Coronary artery (tissue), 2 donors: ENCODE measurements at regions not wholly inside any gene's neighbourhood (a gene's known extent, or its start where the extent isn't known, plus 50 kb on each side); places are given as distances from the start of the nearest gene placed in this dataset.

ENCODE experiments used
- DNase-seq: peaks from one replicate; pipeline ENCODE4 v3.0.0-alpha.2; 2017; ENCODE audit warnings: low spot score
- H3K27ac ChIP-seq, 2 donors: fragments of 200-600 bp; sonication (generic); one replicate each; pipeline ENCODE4 v1.5.1; 2016 to 2019
- H3K4me3 ChIP-seq: fragments of 200-600 bp; sonication (generic); 2 replicates; pipeline ENCODE4 v1.5.1; 2016; ENCODE audit warnings: mild to moderate bottlenecking, moderate library complexity
- CTCF ChIP-seq: fragments of 200-600 bp; sonication (generic); IDR thresholded peaks from one replicate; pipeline ENCODE4 v1.5.1; 2019; ENCODE audit warnings: antibody characterized with exemption

GRCh38 chr11:127452533-127452932 is 452.0 kb upstream of the KIRREL3 start:
- DNase-seq = no peak
- no peak overlapping the region for H3K27ac ChIP-seq
- H3K4me3 ChIP-seq = no peak overlapping the region
- no peak for TF ChIP-seq CTCF

GRCh38 chr11:127451861-127452260 is 451.3 kb upstream of the KIRREL3 start:
- no peak for TF ChIP-seq CTCF
- no peak for DNase-seq
- H3K4me3 ChIP-seq = no peak overlapping the region
- H3K27ac ChIP-seq = no peak overlapping the region

- Histone ChIP-seq H3K4me3 (no peak overlapping the region), H3K27ac (no peak overlapping the region)
- DNase-seq = no peak
- no peak for TF ChIP-seq CTCF
Measured at GRCh38 chr11:127448101-127448500, 447.5 kb upstream of the KIRREL3 start.

GRCh38 chr11:127445476-127445875 is 444.9 kb upstream of the KIRREL3 start:
- Histone ChIP-seq H3K27ac (no peak overlapping the region), H3K4me3 (no peak overlapping the region)
- no peak for TF ChIP-seq CTCF
- no peak for DNase-seq

GRCh38 chr11:127443297-127443696 is 442.7 kb upstream of the KIRREL3 start:
- no peak overlapping the region for H3K27ac ChIP-seq
- TF ChIP-seq CTCF = no peak

GRCh38 chr11:127440616-127441015 is 440.0 kb upstream of the KIRREL3 start:
- TF ChIP-seq CTCF = no peak
- Histone ChIP-seq H3K4me3 (no peak overlapping the region), H3K27ac (no peak overlapping the region)
- no peak for DNase-seq

More at GRCh38 chr11:127443297-127443696, 442.7 kb upstream of the KIRREL3 start:
- DNase-seq = no peak
- H3K4me3 ChIP-seq = no peak overlapping the region

- Histone ChIP-seq H3K4me3 (no peak overlapping the region), H3K27ac (no peak overlapping the region)
- no peak for DNase-seq
- TF ChIP-seq CTCF = no peak
Measured at GRCh38 chr11:127425281-127425680, 424.7 kb upstream of the KIRREL3 start.
